ENCODE measurements at regions not wholly inside any gene's neighbourhood (a gene's known extent, or its start where the extent isn't known, plus 50 kb on each side); places are given as distances from the start of the nearest gene placed in this dataset.

DNA sequence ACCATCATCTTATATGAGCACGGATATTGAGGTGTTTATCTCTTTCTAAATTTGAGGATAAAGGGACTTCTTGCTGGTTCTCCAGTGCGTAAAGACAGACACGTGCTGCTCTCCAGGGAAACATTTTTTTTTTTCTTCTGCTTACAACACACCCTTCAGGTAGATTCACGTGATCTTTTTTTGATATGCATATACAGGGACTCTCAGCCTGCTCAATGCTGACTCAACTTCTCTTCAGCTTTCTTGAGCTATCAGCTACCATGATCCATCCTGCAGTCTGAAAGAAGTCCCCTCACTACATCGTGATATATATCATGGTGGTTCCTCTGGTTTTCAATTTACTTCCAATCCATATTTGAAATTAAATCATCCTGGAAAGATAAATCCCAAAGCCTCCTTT is 87.1 kb upstream of the SLITRK3 start:
- no peak for DNase-seq

DNA sequence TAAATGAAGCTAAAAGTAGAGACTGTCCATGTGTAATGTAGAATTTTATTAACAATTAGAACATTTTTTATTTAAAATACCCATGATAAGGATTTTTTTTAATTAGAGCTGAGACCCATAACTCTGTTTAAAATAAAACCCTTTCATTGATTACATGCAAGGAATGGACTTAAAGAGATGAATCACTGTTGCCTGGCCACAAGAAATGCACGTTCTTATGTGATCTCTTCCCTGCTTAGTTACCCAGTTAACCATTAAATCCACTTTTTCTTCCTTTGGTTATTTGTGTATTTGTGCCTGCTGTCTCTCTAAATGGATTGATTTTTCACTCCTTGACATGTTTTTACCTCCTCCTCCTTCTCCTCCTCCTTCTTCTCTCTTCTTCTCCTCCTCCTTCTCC is 83.3 kb upstream of the SLITRK3 start:
- no peak for DNase-seq

DNA sequence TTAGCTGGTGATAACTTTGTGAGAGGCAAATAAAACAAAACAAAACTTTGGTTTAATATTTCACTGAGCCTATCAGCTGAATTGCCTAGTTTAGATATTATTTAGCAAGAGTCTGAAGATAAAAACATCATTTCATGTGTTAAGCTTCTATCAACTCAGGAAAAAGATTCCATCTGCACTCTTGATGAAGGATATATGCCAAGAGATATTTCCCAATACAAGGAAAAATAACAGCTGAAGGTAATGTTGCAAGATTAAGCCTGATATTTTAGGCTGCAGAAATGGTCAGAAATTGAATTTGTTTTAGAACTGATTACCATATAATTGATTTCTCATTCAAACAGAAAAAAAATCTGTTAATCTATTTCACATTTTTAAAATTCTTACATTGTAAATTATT is 77.2 kb upstream of the SLITRK3 start:
- DNase-seq: no peak

DNA sequence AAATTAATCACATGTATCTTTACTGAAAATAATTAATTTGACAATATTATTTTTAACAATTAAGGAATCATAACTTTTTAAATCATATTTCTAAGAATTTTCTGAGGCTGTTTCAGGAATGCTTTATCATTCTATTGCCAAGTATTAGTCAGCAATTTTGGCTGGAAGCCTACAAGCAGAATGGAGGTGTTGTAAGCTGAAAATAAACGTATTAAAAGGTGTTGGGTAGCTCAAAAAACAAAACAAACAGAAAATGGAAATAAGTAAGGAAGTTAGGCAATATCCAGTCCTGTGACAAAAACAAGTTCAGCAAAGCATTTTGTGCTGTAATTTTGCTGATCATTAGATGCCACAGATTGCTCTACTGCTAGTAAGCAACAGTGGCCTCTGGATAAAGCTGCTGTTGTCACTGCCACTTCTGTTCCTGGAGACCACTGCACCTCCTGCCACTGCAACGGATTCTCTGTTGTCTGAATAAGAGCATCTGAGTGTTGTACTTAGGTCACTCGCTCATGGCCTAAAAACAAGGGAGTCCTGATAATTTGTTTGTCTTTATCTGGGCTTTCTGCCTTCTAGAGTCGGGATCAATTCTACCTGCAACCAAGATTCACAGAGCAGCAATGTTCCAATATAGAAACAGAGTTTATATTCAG is 63.5 kb upstream of the SLITRK3 start:
- no peak for DNase-seq

DNA sequence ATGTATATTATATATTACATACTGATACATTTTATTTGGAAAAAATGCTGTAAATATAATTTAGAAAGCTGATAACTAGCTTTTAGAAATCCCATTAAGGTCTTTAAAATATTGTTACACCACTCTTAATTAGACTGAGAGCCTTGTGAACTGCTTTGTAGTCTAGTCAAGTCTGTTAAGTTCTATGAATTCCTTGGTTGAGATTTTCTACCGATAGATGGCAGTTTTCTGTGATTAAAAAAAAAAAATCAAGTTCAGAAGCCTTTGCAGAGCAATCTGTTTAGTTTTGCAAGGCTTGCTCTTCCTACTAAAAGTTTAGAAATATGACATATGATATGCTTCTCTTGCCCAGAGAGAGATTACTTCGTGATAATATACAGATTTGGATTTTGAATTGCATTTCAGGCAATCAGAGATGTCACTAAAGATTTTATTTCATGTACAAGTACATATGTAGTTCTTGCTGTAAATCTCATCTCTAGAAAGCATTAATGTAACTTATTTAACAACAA is 60.4 kb upstream of the SLITRK3 start:
- no peak for DNase-seq

DNA sequence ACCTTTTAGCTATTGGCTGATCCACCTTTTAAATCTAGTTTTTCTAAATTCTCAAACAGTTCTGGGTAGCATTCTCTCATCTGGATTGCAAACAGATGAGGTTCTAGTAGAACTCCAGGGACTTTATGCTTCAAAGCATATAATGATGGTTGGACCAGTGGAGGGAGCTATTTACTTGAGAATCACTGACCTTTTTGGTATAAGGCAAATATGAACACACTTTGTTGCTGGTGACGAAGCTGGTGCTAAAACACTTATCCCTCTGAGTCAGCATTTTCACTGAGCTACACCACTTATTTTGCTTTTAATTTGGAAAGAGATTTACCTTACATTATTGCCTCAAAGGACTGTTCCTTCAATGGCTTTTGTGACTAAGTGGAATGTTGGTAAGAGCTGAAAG is 58.6 kb upstream of the SLITRK3 start:
- DNase-seq: peak; percentile 8

Measured in left kidney (tissue), 1 donor.